Pulmonary artery endothelial cell (primary cell): ENCODE measurements at regions not wholly inside any gene's neighbourhood (a gene's known extent, or its start where the extent isn't known, plus 50 kb on each side); places are given as distances from the start of the nearest gene placed in this dataset.

Experiments
- DNase-seq: peaks from one replicate; pipeline ENCODE4 v3.0.0-alpha.2; 2011; ENCODE audit warnings: low read depth, low spot score

- DNase-seq: no peak
Measured at GRCh38 chr9:118384531-118385100, 680.4 kb downstream of the TLR4 start.

DNA sequence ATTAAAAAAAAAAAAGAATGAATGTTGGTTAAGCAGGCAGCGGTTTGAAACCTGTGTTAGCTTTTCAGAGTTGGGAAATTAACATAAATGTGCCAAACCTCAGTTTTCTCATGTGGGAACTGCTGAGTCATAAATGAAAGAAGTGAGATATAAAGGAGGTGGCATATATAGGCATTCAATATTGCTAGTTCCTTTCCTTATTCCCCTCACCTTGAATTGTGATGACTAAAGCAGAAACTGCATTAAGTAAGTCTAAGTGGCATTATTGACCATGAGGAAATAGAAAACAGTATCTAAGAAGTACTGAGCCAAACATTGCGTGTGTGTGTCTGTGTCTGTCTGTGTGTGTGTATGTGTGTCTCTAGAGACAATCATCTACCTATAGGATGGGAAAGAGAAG, 691.2 kb downstream of the TLR4 start:
- no peak for DNase-seq

DNA sequence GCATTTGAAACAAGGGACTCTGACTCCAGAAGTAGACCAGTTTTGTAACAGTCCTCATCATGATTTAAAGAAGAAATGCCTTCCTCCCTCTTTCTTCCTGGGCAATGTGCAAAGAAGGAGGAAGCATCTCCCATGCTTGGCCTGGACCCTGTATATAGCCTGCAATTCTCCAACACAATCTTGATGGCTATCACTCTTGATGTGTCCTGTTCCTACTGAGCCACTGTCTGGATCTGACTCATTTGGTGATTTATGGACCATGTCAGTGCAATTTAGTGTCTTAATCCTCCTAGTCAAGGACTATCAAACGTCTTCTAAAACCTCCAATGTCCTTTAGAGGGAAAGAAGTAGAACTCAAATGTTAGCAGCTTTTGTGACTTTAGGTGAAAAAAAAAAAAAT, 697.3 kb downstream of the TLR4 start:
- DNase-seq: no peak

DNA sequence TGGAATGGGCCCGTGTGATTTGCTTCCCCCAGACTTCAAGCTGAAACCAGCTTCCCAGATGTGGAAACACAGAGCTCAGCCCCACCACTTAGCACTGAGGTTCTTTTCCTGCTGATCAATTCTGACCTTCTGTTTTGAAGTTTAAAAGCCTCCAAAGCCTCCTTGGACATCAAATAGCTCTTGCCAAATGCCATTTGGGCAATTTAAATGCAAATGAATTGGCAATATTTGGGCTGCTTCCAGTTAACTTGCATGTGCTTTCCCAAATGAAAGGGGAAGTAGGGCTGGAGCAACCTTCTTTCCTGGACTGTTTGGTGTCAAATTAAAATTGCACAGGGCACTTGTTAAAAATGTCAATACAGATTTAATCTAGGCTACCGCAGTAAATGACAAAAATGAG, 710.5 kb downstream of the TLR4 start:
- no peak for DNase-seq

DNA sequence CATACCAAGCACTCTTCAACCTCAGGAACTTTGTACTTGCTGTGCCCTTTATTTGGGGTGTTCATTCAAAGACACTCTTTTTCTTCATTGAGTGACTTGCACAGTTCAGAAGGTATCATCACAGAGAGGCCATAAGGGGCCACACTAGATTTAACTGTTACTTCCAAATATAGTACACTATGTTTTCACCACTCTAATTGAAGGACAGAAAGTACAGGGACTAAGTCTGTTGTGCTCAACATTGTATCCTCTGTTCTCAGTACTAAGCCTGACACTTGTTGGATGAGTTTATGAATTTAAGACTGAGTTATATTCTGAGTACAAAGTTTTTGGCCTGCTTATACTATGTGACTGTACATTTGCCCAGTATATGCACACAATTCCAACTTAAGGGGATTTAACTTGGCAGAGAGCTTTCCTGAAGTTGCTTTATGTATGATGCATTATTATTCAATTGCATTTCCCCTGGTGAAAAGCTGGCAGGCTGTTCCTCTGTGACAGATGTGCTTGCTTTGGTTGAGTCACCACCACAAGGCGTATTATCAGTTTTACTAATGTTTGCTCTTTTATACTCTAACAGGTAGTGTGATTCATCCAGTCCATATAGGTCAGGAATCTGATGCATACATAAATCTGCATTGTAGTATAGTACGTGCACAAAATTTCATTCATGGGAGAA, 714.8 kb downstream of the TLR4 start:
- no peak for DNase-seq

DNA sequence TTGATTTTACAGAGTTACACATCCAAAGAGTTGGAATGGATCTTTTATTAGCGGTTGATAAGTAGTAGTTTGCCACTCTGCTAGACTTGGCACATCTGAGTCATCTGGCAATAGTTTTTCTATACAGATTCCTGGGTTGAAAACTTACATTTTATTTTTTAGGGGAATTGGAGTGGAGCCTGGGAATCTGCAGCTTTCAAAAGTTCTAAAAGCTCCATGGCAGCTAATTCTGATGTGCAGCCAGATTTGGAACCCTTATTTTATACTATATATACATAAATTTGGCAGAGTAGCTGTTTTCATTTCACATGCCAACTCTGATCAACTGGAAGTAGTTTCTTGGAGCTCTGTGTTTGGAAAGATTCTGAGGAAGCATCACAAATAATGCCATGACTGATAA, 715.5 kb downstream of the TLR4 start:
- DNase-seq: no peak

- no peak for DNase-seq
Measured at GRCh38 chr9:118422508-118422907, 718.3 kb downstream of the TLR4 start.

GRCh38 chr9:118423021-118423420, 718.8 kb downstream of the TLR4 start:
- no peak for DNase-seq

GRCh38 chr9:118423721-118424120, 719.5 kb downstream of the TLR4 start:
- DNase-seq: no peak

- no peak for DNase-seq
Measured at GRCh38 chr9:118426772-118427171, 722.6 kb downstream of the TLR4 start.

DNA sequence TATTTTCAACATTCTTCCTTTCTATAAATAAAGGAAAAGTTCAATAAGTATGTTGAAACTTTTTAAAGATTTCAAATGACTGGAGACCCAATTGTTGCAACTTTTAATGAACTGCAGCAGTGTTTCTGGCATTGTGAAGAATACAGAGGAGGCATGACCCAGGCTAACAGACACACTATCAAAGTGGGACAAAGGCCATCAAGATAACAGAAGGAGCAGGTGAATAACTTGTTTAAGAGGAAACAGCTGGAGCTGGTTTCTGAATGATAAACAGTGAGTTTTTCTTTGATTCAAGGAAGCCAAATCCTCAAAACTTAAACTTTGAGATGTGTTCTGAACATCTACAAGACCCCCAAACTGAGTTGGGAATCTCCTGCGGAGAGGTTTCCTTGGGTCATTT, 734.6 kb downstream of the TLR4 start:
- DNase-seq: no peak

DNA sequence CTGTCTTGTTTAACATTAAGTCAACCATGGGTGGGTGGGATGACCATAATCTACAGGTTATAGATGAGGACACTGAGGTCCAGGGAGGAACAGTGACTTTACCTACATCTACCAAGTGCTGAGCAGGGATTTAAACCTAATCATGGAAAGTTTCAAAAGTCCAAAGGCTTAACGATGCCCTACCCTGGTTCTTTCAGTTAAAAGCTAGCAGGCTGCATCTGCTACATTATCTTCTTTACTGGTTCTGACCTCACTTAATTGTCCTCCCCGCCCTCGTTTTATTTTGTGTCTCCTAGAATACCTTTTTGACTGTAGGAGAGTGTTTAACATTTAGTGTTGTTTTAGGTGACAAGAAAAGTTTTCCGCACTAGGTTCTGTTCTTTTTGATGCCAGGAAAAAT, 735.2 kb downstream of the TLR4 start:
- no peak for DNase-seq

DNA sequence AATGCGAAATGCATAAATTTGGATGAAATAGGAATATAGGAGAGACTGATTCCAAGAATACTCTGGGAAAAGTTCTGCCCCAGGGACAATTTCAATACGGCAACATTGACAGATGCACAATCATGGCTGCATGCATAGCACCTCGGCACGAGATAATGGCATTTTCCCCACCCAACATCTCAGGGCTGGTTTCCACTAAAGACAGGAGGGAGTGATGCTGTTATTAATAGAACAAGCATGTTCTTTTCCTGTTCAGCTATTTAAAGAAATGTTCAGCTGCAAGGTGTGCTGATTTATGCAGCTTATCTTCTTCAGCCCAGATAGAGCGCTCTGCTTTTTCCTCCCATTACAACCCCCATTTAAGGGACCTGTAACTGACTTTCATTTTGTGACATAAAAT, 740.2 kb downstream of the TLR4 start:
- DNase-seq: no peak

GRCh38 chr9:118446943-118447639, 742.9 kb downstream of the TLR4 start:
- DNase-seq: no peak

GRCh38 chr9:118449554-118449953, 745.4 kb downstream of the TLR4 start:
- DNase-seq: no peak

DNA sequence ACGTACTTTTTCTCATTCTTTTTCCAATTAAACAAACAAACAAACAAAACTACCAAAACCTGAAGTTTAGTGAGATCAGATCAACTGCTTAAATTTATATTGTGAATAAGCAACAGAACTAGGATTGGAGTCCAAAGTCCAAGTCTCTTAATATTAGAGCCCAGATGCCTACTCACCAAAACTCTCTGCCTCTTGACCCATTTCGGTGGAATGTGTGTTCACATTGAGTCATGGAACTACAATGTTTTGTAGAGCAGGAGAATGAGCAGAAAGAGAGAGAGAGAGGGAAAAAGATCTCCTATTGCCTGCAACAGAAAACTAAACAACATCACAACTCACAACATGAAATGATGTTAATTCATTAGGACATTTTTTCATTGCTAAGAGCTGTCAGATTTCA, 751.1 kb downstream of the TLR4 start:
- DNase-seq: no peak

DNA sequence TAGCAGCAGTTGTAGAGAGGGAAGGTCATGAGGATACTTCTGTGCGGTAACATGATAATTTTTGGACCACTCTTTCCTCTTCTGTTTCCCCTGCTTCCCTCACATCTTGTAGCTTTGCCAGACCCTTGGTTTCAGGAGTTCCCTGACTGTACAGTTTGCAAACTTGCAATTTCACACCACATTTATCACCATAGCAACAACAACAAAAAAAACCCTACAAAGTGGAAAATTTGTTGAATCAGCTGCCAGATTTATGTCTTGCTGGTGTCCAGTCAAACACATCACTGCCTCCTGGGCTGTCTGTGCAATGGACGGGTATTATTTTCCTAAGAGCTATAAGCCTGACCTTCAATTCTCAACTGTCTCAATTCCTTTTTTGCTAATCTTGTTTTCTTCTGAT, 751.6 kb downstream of the TLR4 start:
- no peak for DNase-seq

DNA sequence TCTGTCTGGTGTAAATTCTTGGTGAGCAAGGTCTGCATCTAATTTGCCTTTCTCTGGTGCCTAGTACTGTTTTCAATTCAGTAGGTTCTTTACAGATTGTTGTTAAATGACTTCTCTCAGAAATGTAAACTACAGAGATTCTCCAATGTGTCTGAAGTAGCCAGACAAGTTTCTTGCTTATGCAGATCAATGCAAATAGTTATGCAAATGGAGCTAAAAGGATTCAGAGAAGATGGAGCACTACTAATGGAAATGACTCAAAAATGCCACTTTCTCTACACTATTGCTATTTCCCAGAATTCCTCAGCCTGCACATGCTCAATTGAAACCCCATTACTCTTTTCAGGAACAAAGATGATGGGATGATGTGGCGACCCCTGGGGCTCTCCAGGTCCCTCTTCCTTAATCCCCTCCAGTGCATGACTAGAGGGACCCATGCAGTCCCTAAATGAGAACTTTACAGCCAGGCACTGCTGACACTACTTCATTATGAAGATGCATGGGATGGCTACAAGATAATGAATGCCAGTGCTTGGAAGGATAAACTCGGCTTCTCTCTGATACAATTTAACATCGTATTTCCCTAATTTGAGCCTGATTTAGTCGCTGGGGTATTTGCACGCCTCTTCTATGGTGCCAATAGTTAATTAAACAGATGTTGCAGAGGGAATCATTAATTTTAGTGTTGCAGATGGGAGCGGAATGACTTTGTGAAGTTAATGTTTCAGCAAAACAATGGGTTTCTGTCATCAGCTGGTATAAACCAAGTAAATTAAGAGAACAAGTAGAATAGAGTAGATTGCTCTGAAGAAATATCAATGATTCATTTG, 753.2 kb downstream of the TLR4 start:
- DNase-seq: no peak

GRCh38 chr9:118459913-118460312, 755.7 kb downstream of the TLR4 start:
- no peak for DNase-seq

DNA sequence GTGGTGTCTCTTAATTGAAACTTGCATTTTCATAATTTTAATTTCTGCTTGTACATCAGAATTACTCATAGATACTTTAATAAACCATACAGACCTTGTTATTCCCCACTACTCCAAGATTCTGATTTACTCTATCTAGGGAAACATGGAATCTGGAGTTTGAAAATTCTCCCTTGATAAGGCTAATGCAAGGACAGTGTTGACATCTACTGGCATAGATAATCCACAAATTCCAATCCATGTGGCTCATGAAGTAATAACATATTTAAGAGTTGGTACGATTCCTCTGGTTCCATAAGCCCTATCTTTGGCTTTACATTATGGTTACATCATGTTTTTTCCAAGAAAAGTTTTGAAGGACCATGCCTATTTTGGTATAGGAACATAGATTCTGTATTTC, 759.2 kb downstream of the TLR4 start:
- no peak for DNase-seq

- no peak for DNase-seq
Measured at GRCh38 chr9:118473521-118473920, 769.3 kb downstream of the TLR4 start.

DNA sequence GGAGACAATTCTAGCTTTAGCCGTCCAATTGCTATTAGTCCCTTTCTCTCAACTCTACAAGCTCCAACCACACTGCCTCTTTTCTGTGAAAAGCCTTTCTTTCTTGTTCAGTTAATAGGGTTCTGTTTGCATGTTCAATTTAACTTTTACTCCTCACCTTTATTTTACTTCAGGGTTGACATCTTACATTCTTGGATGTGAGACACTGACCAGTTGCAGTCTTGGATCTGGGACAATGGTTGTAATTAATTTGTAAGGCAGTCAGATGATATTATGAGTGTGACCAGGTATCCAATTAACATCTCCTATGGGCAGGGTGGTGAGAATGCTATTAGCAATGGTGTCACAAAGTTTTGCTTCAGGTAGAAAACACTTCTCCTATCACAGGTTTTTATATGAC, 774.5 kb downstream of the TLR4 start:
- DNase-seq: no peak
